Liver (tissue), 8 donors: ENCODE measurements at regions not wholly inside any gene's neighbourhood (a gene's known extent, or its start where the extent isn't known, plus 50 kb on each side); places are given as distances from the start of the nearest gene placed in this dataset.
A peak's percentile ranks its signal among the peaks of the same experiment; 100 is the strongest.

Experiments used
- DNase-seq: peaks from one replicate; pipeline ENCODE4 v3.0.0-alpha.2; 2017; ENCODE audit warnings: low spot score
- H3K27ac ChIP-seq, 2 donors: one replicate each; pipeline ENCODE4 v1.7.0; 2013; ENCODE audit warnings: inconsistent platforms in 2 of 2, low read length in 2 of 2, control low read depth in 1 of 2, low read depth in 1 of 2, mild to moderate bottlenecking in 1 of 2
- H3K27me3 ChIP-seq, 4 donors: one replicate each; pipeline versions ENCODE4 v1.6.1 to v1.7.0; 2013; ENCODE audit warnings: low read length in 3 of 4, inconsistent platforms in 1 of 4, mild to moderate bottlenecking in 1 of 4, moderate library complexity in 1 of 4; ENCODE audit not compliant: control insufficient read depth in 4 of 4, insufficient read depth in 4 of 4
- H3K36me3 ChIP-seq, 4 donors: one replicate each; pipeline versions ENCODE4 v1.6.1 to v1.7.0; 2013; ENCODE audit warnings: low read length in 3 of 4, mild to moderate bottlenecking in 3 of 4, low read depth in 1 of 4, moderate library complexity in 1 of 4; ENCODE audit not compliant: control insufficient read depth in 4 of 4, insufficient read depth in 3 of 4
- H3K4me1 ChIP-seq, 4 donors: one replicate each; pipeline versions ENCODE4 v1.6.1 to v1.7.0; 2013; ENCODE audit warnings: low read length in 3 of 4, mild to moderate bottlenecking in 3 of 4, moderate library complexity in 1 of 4; ENCODE audit not compliant: control insufficient read depth in 4 of 4, insufficient read depth in 4 of 4
- H3K4me3 ChIP-seq, 3 donors: one replicate each; pipeline versions ENCODE4 v1.6.1 to v1.7.0; 2013; ENCODE audit warnings: low read length in 3 of 3, control low read depth in 1 of 3, low read depth in 1 of 3, mild to moderate bottlenecking in 1 of 3
- H3K9ac ChIP-seq, 2 donors: one replicate each; pipeline ENCODE4 v1.7.0; 2013; ENCODE audit warnings: low read length in 2 of 2, mild to moderate bottlenecking in 2 of 2, moderate library complexity in 2 of 2, control low read depth in 1 of 2, low read depth in 1 of 2
- H3K9me3 ChIP-seq, 4 donors: one replicate each; pipeline versions ENCODE4 v1.6.1 to v1.7.0; 2013; ENCODE audit warnings: low read length in 3 of 4; ENCODE audit not compliant: control insufficient read depth in 4 of 4
- EGR1 ChIP-seq, 2 donors: IDR thresholded peaks; 2 replicates each; pipeline ENCODE4 v1.6.1; 2016 to 2018; ENCODE audit warnings: antibody characterized with exemption in 2 of 2, low read depth in 2 of 2
- FOXA1 ChIP-seq: IDR thresholded peaks from 2 replicates; pipeline ENCODE4 v1.6.1; 2016; ENCODE audit warnings: antibody characterized with exemption
- FOXA2 ChIP-seq: IDR thresholded peaks from 2 replicates; pipeline ENCODE4 v1.6.1; 2016; ENCODE audit warnings: antibody characterized with exemption
- HNF4A ChIP-seq, 2 donors: conservative IDR thresholded peaks; 2 replicates each; pipeline ENCODE4 v1.6.1; 2016; ENCODE audit warnings: antibody characterized with exemption in 2 of 2, mild to moderate bottlenecking in 2 of 2
- HNF4G ChIP-seq: IDR thresholded peaks from 2 replicates; pipeline ENCODE4 v1.6.1; 2016; ENCODE audit warnings: antibody characterized with exemption
- JUND ChIP-seq, 2 donors: IDR thresholded peaks; 2 replicates each; pipeline ENCODE4 v1.6.1; 2016; ENCODE audit warnings: antibody characterized with exemption in 2 of 2
- RAD21 ChIP-seq, 2 donors: IDR thresholded peaks; 2 replicates each; pipeline ENCODE4 v1.6.1; 2016; ENCODE audit warnings: antibody characterized with exemption in 2 of 2, mild to moderate bottlenecking in 2 of 2
- RXRA ChIP-seq, 2 donors: IDR thresholded peaks; 2 replicates each; pipeline ENCODE4 v1.6.1; 2017 to 2018; ENCODE audit warnings: antibody characterized with exemption in 2 of 2, mild to moderate bottlenecking in 1 of 2
- SP1 ChIP-seq: IDR thresholded peaks from 2 replicates; pipeline ENCODE4 v1.6.1; 2018; ENCODE audit warnings: antibody characterized with exemption, mild to moderate bottlenecking
- TAF1 ChIP-seq: conservative IDR thresholded peaks from 2 replicates; pipeline ENCODE4 v1.6.1; 2016; ENCODE audit warnings: antibody characterized with exemption, mild to moderate bottlenecking
- YY1 ChIP-seq: IDR thresholded peaks from 2 replicates; pipeline ENCODE4 v1.6.1; 2016; ENCODE audit warnings: antibody characterized with exemption, mild to moderate bottlenecking
- WGBS: extraction: QIAGEN DNeasy Blood & Tissue Kit; methylation state at CpG from one replicate; pipeline ENCODE4 v1.1.7; 2013; 5-methylcytosine and 5-hydroxymethylcytosine counted together
- TF ChIP-seq, protein P1 (sequence below): IDR thresholded peaks from 2 replicates; pipeline ENCODE4 v1.6.1; 2016; ENCODE audit warnings: antibody characterized with exemption
- TF ChIP-seq, protein P2 (sequence below): IDR thresholded peaks from 2 replicates; pipeline ENCODE4 v1.6.1; 2016; ENCODE audit warnings: antibody characterized with exemption
- TF ChIP-seq, protein P3 (sequence below): IDR thresholded peaks from 2 replicates; pipeline ENCODE4 v1.6.1; 2016; ENCODE audit warnings: antibody characterized with exemption
- TF ChIP-seq, protein P4 (sequence below): IDR thresholded peaks from 2 replicates; pipeline ENCODE4 v1.6.1; 2016; ENCODE audit warnings: antibody characterized with exemption, mild to moderate bottlenecking
- TF ChIP-seq, protein P5 (sequence below): fragments of 150-350 bp; IDR thresholded peaks from 2 replicates; pipeline ENCODE4 v1.5.1; 2017; ENCODE audit warnings: improper control_type of control experiment, low read depth, low read length; ENCODE audit not compliant: missing input control
- donor health status: healthy.
- donor health status: healthy.
- donor health status: healthy.
- donor health status: healthy.
- donor health status: healthy.

DNA sequence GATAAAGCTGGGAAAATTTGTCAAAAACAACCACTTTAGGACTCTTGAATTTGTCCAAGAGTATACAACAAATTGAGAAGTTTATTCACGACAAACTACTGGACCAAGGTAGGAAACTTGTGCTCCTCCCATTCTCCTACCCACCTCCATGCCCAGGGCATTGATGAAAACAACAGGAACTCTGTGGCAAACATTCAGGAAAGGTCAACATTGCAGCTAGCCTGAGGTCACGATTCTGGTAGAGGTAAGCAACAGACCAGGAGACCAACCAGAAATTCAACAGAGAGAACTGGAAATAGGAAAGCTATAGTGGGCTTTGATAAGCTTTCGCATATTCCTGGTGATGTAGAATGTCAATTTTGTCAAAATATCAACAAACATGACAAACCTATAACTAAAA is 209.1 kb upstream of the CTAGE1 start:
- Histone ChIP-seq H3K4me1 (peaks cover 0 to 14% (median 7%) of the 10 kb centered on the region in 4 donors), H3K27ac (peak overlapping the region; percentile 75 to 90), H3K4me3 (no peak overlapping the region), H3K9me3 (no peaks in the 10 kb centered on the region), H3K36me3 (no peaks in the 10 kb centered on the region), H3K9ac (no peak overlapping the region), H3K27me3 (no peaks in the 10 kb centered on the region)
- 57% methylated on average over 3 of the region's 3 CpGs for WGBS
- no peak for DNase-seq
- peak; percentile 68 to 76 for TF ChIP-seq RXRA (IDR thresholded peaks at IDR 0.05)
- peak; percentile 30 to 56 for TF ChIP-seq RAD21 (IDR thresholded peaks at IDR 0.05)
- peak; percentile 44 to 55 for TF ChIP-seq HNF4A (conservative IDR thresholded peaks at IDR 0.05)
- peak; percentile 81 for TF ChIP-seq FOXA2
- TF ChIP-seq SP1 = peak; percentile 51
- no peak for TF ChIP-seq TAF1
- TF ChIP-seq YY1 = peak; percentile 60
- TF ChIP-seq, protein P1, sequence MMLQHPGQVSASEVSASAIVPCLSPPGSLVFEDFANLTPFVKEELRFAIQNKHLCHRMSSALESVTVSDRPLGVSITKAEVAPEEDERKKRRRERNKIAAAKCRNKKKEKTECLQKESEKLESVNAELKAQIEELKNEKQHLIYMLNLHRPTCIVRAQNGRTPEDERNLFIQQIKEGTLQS = no peak
- TF ChIP-seq, protein P2, sequence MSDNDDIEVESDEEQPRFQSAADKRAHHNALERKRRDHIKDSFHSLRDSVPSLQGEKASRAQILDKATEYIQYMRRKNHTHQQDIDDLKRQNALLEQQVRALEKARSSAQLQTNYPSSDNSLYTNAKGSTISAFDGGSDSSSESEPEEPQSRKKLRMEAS = peak; percentile 65
- peak; percentile 76 for TF ChIP-seq FOXA1
- TF ChIP-seq JUND (IDR thresholded peaks at IDR 0.05) = peak in 1 of 2 donors; percentile 59

DNA sequence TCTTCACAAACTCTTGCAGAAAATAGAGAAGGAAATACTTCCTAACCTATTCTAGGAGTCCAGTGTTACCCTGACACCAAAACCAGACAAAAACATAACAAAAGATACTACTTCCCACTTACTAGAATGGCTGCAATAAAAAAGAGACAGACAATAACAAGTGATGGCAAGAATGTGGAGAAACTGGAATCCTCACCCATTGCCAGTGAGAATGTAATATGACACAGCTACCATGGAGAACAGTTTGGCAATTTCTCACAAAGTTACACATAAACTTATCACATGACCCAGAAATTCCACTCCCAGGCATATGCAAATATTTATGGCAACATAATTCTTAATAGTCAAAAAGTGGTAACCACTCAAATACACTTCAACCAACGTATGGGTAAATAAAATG is 209.8 kb upstream of the CTAGE1 start:
- Histone ChIP-seq H3K36me3 (no peaks in the 10 kb centered on the region), H3K4me3 (no peak overlapping the region), H3K27ac (no peak overlapping the region), H3K4me1 (peaks cover 0 to 19% (median 7%) of the 10 kb centered on the region in 4 donors), H3K27me3 (no peaks in the 10 kb centered on the region), H3K9me3 (no peaks in the 10 kb centered on the region), H3K9ac (no peak overlapping the region)
- 89% methylated on average over 1 of the region's 1 CpG for WGBS
- TF ChIP-seq RAD21 (IDR thresholded peaks at IDR 0.05) (no peak), SP1 (no peak), RXRA (IDR thresholded peaks at IDR 0.05) (no peak), FOXA2 (no peak), EGR1 (IDR thresholded peaks at IDR 0.05; ENCODE audit: low read depth in 2 of 2) (no peak), FOXA1 (no peak), HNF4G (no peak), HNF4A (conservative IDR thresholded peaks at IDR 0.05) (no peak), YY1 (no peak), JUND (IDR thresholded peaks at IDR 0.05) (no peak), TAF1 (no peak)
- TF ChIP-seq, protein P3, sequence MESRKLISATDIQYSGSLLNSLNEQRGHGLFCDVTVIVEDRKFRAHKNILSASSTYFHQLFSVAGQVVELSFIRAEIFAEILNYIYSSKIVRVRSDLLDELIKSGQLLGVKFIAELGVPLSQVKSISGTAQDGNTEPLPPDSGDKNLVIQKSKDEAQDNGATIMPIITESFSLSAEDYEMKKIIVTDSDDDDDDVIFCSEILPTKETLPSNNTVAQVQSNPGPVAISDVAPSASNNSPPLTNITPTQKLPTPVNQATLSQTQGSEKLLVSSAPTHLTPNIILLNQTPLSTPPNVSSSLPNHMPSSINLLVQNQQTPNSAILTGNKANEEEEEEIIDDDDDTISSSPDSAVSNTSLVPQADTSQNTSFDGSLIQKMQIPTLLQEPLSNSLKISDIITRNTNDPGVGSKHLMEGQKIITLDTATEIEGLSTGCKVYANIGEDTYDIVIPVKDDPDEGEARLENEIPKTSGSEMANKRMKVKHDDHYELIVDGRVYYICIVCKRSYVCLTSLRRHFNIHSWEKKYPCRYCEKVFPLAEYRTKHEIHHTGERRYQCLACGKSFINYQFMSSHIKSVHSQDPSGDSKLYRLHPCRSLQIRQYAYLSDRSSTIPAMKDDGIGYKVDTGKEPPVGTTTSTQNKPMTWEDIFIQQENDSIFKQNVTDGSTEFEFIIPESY = no peak
- TF ChIP-seq, protein P4, sequence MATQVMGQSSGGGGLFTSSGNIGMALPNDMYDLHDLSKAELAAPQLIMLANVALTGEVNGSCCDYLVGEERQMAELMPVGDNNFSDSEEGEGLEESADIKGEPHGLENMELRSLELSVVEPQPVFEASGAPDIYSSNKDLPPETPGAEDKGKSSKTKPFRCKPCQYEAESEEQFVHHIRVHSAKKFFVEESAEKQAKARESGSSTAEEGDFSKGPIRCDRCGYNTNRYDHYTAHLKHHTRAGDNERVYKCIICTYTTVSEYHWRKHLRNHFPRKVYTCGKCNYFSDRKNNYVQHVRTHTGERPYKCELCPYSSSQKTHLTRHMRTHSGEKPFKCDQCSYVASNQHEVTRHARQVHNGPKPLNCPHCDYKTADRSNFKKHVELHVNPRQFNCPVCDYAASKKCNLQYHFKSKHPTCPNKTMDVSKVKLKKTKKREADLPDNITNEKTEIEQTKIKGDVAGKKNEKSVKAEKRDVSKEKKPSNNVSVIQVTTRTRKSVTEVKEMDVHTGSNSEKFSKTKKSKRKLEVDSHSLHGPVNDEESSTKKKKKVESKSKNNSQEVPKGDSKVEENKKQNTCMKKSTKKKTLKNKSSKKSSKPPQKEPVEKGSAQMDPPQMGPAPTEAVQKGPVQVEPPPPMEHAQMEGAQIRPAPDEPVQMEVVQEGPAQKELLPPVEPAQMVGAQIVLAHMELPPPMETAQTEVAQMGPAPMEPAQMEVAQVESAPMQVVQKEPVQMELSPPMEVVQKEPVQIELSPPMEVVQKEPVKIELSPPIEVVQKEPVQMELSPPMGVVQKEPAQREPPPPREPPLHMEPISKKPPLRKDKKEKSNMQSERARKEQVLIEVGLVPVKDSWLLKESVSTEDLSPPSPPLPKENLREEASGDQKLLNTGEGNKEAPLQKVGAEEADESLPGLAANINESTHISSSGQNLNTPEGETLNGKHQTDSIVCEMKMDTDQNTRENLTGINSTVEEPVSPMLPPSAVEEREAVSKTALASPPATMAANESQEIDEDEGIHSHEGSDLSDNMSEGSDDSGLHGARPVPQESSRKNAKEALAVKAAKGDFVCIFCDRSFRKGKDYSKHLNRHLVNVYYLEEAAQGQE = no peak
- TF ChIP-seq, protein P5, sequence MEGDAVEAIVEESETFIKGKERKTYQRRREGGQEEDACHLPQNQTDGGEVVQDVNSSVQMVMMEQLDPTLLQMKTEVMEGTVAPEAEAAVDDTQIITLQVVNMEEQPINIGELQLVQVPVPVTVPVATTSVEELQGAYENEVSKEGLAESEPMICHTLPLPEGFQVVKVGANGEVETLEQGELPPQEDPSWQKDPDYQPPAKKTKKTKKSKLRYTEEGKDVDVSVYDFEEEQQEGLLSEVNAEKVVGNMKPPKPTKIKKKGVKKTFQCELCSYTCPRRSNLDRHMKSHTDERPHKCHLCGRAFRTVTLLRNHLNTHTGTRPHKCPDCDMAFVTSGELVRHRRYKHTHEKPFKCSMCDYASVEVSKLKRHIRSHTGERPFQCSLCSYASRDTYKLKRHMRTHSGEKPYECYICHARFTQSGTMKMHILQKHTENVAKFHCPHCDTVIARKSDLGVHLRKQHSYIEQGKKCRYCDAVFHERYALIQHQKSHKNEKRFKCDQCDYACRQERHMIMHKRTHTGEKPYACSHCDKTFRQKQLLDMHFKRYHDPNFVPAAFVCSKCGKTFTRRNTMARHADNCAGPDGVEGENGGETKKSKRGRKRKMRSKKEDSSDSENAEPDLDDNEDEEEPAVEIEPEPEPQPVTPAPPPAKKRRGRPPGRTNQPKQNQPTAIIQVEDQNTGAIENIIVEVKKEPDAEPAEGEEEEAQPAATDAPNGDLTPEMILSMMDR = no peak
- TF ChIP-seq, protein P1 = no peak
- DNase-seq = no peak
